ENCODE measurements at regions not wholly inside any gene's neighbourhood (a gene's known extent, or its start where the extent isn't known, plus 50 kb on each side); places are given as distances from the start of the nearest gene placed in this dataset.

GRCh38 chr13:44747179-44747578 is 171.0 kb upstream of the TSC22D1 start:
- no peak for TF ChIP-seq CTCF (IDR thresholded peaks at IDR 0.05)
- no peak for DNase-seq (ENCODE audit: low spot score)
- Mint-ChIP-seq H3K27ac (ENCODE audit: unreplicated experiment) (peak overlapping the region; percentile 90), H3K27me3 (ENCODE audit: low read depth) (no peaks in the 10 kb centered on the region), H3K9me3 (ENCODE audit: low read depth) (peaks cover 6% of the 10 kb centered on the region), H3K4me3 (ENCODE audit: unreplicated experiment) (no peak overlapping the region), H3K36me3 (ENCODE audit: low read depth) (no peaks in the 10 kb centered on the region), H3K4me1 (ENCODE audit: low read depth) (peaks cover 18% of the 10 kb centered on the region)

GRCh38 chr13:44746690-44747089 is 170.6 kb upstream of the TSC22D1 start:
- no peak overlapping the region for H3K4me3 Mint-ChIP-seq (ENCODE audit: unreplicated experiment)
- no peaks in the 10 kb centered on the region for H3K36me3 Mint-ChIP-seq (ENCODE audit: low read depth)
- peaks cover 6% of the 10 kb centered on the region for H3K9me3 Mint-ChIP-seq (ENCODE audit: low read depth)
- H3K27ac Mint-ChIP-seq (ENCODE audit: unreplicated experiment), result peak overlapping the region; percentile 90
- peaks cover 18% of the 10 kb centered on the region for H3K4me1 Mint-ChIP-seq (ENCODE audit: low read depth)
- DNase-seq (ENCODE audit: low spot score), result no peak
- no peak for TF ChIP-seq CTCF (IDR thresholded peaks at IDR 0.05)
- no peaks in the 10 kb centered on the region for H3K27me3 Mint-ChIP-seq (ENCODE audit: low read depth)

- Mint-ChIP-seq H3K27ac (ENCODE audit: unreplicated experiment) (no peak overlapping the region), H3K9me3 (ENCODE audit: low read depth) (peaks cover 6% of the 10 kb centered on the region), H3K4me3 (ENCODE audit: unreplicated experiment) (no peak overlapping the region), H3K36me3 (ENCODE audit: low read depth) (no peaks in the 10 kb centered on the region), H3K4me1 (ENCODE audit: low read depth) (peaks cover 18% of the 10 kb centered on the region), H3K27me3 (ENCODE audit: low read depth) (no peaks in the 10 kb centered on the region)
- DNase-seq (ENCODE audit: low spot score), result no peak
- no peak for TF ChIP-seq CTCF (IDR thresholded peaks at IDR 0.05)
Measured at GRCh38 chr13:44744880-44745633, 168.9 kb upstream of the TSC22D1 start.

- no peak overlapping the region for H3K4me3 Mint-ChIP-seq (ENCODE audit: unreplicated experiment)
- no peaks in the 10 kb centered on the region for H3K27me3 Mint-ChIP-seq (ENCODE audit: low read depth)
- H3K27ac Mint-ChIP-seq (ENCODE audit: unreplicated experiment), result no peak overlapping the region
- peaks cover 7% of the 10 kb centered on the region for H3K4me1 Mint-ChIP-seq (ENCODE audit: low read depth)
- peaks cover 6% of the 10 kb centered on the region for H3K9me3 Mint-ChIP-seq (ENCODE audit: low read depth)
- no peak for DNase-seq (ENCODE audit: low spot score)
- no peaks in the 10 kb centered on the region for H3K36me3 Mint-ChIP-seq (ENCODE audit: low read depth)
- no peak for TF ChIP-seq CTCF (IDR thresholded peaks at IDR 0.05)
Measured at GRCh38 chr13:44739539-44739938, 163.4 kb upstream of the TSC22D1 start.

GRCh38 chr13:44739120-44739519 is 163.0 kb upstream of the TSC22D1 start:
- Mint-ChIP-seq H3K36me3 (ENCODE audit: low read depth) (no peaks in the 10 kb centered on the region), H3K4me3 (ENCODE audit: unreplicated experiment) (no peak overlapping the region), H3K27me3 (ENCODE audit: low read depth) (no peaks in the 10 kb centered on the region), H3K9me3 (ENCODE audit: low read depth) (peaks cover 6% of the 10 kb centered on the region), H3K4me1 (ENCODE audit: low read depth) (peaks cover 11% of the 10 kb centered on the region), H3K27ac (ENCODE audit: unreplicated experiment) (no peak overlapping the region)
- TF ChIP-seq CTCF (IDR thresholded peaks at IDR 0.05), result peak; percentile 8
- DNase-seq (ENCODE audit: low spot score), result no peak

All from chondrocyte (in vitro differentiated cells).